GM19467 (cell line): ENCODE measurements at regions not wholly inside any gene's neighbourhood (a gene's known extent, or its start where the extent isn't known, plus 50 kb on each side); places are given as distances from the start of the nearest gene placed in this dataset.
"Not testable (repeated sequence)": the region's sequence is repeated elsewhere in the genome, so short reads cannot be mapped to it uniquely, and the experiment has no call there.

ENCODE experiments used
- ATAC-seq: cut with Tn5 transposase; IDR thresholded peaks from one replicate; pipeline ENCODE4 v1.9.1; 2021; ENCODE audit warnings: mild to moderate bottlenecking, moderate library complexity; ENCODE audit not compliant: unreplicated experiment

GRCh38 chr1:176396604-176397395 lies 66.2 kb upstream of the PAPPA2 start:
- ATAC-seq: not testable (repeated sequence)

DNA sequence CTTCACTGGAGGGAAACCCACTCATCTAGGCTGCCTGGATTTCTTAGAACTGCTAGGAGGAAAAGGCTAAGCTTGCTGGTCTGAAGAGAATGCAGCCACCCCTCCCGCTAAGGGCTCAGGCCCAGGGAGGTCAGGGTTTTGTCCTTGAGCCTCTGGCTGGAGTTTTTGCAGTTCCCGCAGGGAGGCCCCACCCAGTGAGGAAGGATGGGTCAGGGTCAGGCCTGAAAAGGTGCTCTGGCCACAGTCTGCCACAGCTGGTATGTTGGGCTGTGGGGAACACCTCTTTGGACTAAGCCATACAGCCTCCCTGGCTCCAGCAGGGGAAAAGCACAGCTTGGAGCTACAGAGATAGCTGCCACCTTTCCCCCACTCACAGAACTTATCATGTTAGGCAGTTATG lies 71.4 kb upstream of the PAPPA2 start:
- no peak for ATAC-seq

GRCh38 chr1:176384841-176385240 lies 78.1 kb upstream of the PAPPA2 start:
- no peak for ATAC-seq

DNA sequence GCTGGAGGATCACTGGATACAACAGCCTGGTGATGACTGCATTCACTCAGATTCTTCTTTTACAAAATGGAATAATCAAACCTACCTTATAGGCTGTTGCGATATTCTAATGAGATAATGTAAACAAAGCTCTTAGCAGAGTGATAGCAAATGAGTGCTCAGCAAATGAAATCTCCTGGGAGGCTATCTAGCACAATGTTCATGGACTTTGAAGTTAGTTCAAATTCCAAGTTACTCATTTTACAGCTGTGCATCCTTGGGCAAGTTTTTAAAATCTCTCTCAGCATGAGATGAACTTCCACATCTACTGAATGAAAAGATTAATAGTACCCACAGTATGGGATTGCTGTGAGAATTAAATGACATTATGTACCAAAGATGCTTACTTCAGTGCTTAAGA lies 80.8 kb upstream of the PAPPA2 start:
- no peak for ATAC-seq

GRCh38 chr1:176379626-176380339 lies 83.2 kb upstream of the PAPPA2 start:
- ATAC-seq: no peak

- peak; percentile 79 for ATAC-seq
These were observed 87.9 kb upstream of the PAPPA2 start for GRCh38 chr1:176374967-176375569.

DNA sequence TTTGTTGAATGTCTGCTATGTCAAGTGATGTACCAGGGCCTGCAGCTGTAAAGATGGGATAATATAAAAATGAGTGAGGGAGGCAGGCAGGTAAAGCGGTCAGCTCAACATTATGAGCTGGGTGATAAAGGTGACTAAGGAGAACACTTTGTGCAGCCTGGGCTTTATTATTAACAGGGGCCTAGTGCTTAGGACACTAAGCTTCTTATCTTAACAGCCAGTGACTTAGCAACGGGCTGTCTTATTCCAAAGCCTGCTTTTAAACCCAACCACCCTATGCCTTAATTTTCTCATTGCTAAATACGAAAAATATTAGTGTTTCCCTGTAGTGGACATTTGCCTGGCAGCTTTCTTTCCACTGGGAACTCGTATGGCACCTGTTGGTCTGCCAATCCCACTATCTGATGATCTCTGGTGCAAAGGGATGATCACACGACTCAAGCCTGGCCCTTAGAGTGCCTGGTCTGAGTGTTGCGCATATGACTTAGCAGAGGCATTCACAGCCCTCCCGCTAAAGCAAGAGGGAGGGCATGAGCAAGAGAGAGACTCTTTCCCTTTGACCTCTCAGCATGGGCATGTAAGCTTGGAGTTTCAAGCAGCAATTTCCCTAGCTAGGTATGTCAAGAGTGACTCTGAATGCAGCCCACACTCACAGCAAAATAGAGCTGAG lies 98.6 kb upstream of the PAPPA2 start:
- ATAC-seq: no peak

- not testable (repeated sequence) for ATAC-seq
These were observed 113.8 kb upstream of the PAPPA2 start for GRCh38 chr1:176349135-176349715.

DNA sequence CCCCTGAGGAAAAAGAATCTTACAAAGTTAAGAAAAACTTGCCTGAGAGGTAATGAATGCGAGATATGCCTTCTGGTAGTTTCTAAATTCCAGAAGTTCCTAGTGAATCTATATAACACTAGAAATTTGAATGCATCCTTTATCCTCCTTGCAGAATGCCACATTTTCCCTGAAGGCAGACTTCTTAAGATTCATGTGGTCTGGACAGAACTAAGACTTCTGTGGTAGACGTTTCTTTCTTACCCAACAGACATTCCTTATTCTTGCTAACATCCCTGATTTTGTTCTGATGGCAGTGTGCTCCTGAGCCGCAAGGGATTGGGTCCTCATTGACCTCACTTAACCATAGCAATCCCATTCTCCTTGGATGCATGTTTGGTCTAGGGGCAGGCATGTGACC lies 121.3 kb upstream of the PAPPA2 start:
- no peak for ATAC-seq

- no peak for ATAC-seq
These were observed 124.1 kb upstream of the PAPPA2 start for GRCh38 chr1:176338877-176339276.

DNA sequence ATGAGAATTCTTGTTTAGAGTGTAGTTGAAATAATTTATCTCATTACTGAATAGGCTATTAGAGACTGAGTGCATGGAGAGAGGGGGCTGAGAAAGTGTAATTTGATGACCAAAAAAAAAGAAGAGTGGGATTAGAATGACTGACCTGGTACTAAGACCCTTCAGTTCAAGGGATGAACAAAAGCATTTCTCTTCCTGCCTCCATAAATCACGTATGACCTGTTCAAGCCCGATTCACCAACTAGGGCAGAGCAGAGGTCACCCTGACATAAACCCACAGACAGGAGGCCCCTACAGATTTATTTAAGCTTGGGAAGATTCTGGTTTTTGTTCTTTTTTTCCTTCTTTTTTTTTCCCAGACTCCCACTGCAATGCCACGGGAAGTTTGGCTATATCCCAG lies 123.7 kb upstream of the COP1 start:
- no peak for ATAC-seq

DNA sequence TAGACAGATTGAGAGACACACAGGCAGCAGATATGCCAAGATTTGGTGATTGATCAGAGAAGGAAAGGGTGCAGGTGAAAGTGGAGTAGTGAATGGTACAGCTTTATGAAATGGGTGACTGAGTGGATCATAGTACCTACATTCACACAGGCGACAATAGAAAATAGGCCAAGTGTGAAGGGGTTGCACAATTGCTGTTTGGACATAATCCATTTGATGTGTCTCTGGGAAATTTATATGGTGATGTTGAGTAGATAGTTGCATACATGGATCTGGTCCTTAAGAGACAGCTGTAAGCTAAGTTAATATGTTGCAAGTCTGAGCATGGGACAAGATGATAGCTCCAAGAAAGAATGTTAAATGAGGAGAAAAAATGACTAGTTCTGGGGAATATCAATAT lies 118.6 kb upstream of the COP1 start:
- no peak for ATAC-seq

DNA sequence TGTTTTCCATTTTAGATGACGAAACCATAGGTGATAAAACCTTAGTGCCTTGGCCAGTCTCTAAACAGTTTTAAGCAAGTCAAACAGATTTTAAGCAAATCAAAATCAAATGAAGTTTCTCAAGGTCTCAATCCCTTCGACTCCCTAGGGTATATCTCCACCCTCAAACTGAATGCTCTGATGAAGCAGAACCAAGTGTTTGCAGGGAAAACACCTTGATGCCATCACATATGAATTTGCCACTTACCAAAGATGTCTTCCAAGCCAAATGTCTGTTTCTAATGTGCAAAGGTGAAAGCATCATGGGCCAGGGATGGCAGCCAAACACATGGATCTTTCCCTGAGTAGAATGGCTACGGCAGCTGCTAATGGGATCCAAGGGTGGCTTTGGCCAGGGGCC lies 116.4 kb upstream of the COP1 start:
- ATAC-seq: no peak

DNA sequence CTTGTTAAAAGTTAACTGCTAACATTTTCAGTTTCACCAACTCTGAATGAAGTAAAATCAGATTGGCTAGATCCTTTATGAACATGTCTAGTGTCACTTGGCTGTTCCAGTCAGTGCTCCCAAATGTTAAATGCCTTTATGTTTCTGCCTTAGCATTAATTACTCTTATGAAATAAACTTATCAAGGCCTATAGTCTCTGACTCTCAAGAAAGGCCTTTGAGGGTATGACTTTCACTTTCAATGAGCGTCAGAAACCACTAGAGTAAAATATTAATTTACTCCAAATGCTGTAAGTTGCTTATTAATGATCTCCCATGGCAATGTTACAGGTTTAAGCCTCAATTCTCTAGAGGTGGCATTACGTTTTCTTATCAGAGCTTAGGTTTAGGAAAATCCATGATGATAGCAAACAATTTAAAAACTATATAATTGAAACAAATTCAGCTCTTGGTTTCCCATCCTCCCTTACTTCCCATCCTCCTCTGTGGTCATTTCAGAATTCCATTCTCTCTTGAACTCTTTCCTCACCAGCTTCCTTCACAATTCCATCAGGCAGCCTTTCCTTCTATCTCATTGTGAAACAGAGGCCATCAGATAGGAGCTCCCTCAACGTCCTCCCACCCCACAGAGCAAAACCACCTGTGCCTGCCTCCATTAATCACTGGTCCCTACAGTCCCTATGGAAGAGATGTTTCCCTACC lies 108.6 kb upstream of the COP1 start:
- ATAC-seq: peak; percentile 82

DNA sequence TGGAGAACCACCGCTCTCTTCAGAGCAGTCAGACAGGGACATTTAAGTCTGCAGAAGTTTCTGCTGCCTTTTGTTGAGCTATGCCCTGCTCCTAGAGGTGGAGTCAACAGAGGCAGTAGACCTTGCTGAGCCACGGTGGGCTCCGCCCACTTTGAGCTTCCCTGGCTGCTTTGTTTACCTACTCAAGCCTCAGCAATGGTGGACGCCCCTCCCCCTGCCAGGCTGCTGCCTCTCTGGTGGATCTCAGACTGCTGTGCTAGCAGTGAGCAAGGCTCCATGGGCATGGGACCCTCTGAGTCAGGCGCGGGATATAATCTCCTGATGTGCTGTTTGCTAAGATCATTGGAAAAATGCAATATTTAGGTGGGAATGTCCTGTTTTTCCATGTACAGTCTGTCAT lies 89.5 kb upstream of the COP1 start:
- ATAC-seq: not testable (repeated sequence)

DNA sequence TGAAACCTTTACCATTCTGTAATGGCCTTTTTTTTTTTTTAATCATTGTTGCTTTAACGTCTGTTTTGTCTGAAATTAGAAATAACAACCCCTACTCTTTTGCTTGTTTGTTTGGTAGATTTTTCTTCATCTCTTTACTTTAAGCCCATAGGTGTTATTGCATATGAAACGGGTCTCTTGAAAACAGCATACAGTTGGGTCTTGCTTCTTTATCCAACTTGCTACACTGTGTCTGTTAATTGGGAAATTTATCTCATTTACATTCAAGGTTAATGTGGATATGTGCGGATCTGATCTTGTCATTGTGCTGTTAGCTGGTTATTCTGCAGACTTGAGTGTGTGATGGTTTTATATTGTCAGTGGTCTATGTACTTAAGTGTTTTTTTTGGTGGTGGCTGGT lies 78.9 kb upstream of the COP1 start:
- ATAC-seq: no peak

GRCh38 chr1:176271572-176271971 lies 64.5 kb upstream of the COP1 start:
- ATAC-seq: no peak
